Peyer's patch (tissue), 4 donors: ENCODE measurements at regions not wholly inside any gene's neighbourhood (a gene's known extent, or its start where the extent isn't known, plus 50 kb on each side); places are given as distances from the start of the nearest gene placed in this dataset.
A peak's percentile ranks its signal among the peaks of the same experiment; 100 is the strongest.

Source experiments
- DNase-seq, 3 donors: peaks; one replicate each; pipeline ENCODE4 v3.0.0-alpha.2; 2017 to 2019
- H3K27ac ChIP-seq, 4 donors: fragments of 200-600 bp; sonication (generic); one replicate each; pipeline ENCODE4 v1.5.1; 2016 to 2019
- H3K27me3 ChIP-seq, 2 donors: fragments of 200-600 bp; sonication (generic); one replicate each; pipeline ENCODE4 v1.5.1; 2019
- H3K36me3 ChIP-seq, 3 donors: fragments of 200-600 bp; sonication (generic); one replicate each; pipeline ENCODE4 v1.5.1; 2016 to 2019
- H3K4me1 ChIP-seq, 4 donors: fragments of 200-600 bp; sonication (generic); one replicate each; pipeline ENCODE4 v1.5.1; 2016 to 2019
- H3K4me3 ChIP-seq, 4 donors: fragments of 200-600 bp; sonication (generic); 1 replicate in 3 of 4; 2 replicates in 1 of 4; pipeline ENCODE4 v1.5.1; 2016 to 2019; ENCODE audit warnings: mild to moderate bottlenecking in 1 of 4
- H3K9me3 ChIP-seq, 4 donors: fragments of 200-600 bp; sonication (generic); one replicate each; pipeline ENCODE4 v1.5.1; 2016 to 2019; ENCODE audit warnings: mild to moderate bottlenecking in 1 of 4
- CTCF ChIP-seq, 6 experiments: fragments of 450-650 bp in 4 of 6; fragments of 200-600 bp in 2 of 6; sonication (generic) in 1 of 6; IDR thresholded peaks; one replicate each; pipeline ENCODE4 v1.5.1; 2017 to 2019; ENCODE audit warnings: antibody characterized with exemption in 6 of 6, mild to moderate bottlenecking in 3 of 6, moderate library complexity in 1 of 6
- POLR2A ChIP-seq, 2 donors: fragments of 450-650 bp; IDR thresholded peaks; one replicate each; pipeline ENCODE4 v1.5.1; 2017; ENCODE audit warnings: antibody characterized with exemption in 2 of 2, mild to moderate bottlenecking in 2 of 2, moderate library complexity in 2 of 2

GRCh38 chr14:41362139-41362538, 244.5 kb upstream of the LRFN5 start:
- Histone ChIP-seq H3K9me3 (no peaks in the 10 kb centered on the region), H3K27ac (no peak overlapping the region), H3K4me3 (no peak overlapping the region), H3K36me3 (no peaks in the 10 kb centered on the region), H3K4me1 (no peaks in the 10 kb centered on the region), H3K27me3 (no peaks in the 10 kb centered on the region)
- DNase-seq, result no peak
- TF ChIP-seq CTCF (IDR thresholded peaks at IDR 0.05), result no peak
- TF ChIP-seq POLR2A (IDR thresholded peaks at IDR 0.05), result no peak

- Histone ChIP-seq H3K9me3 (no peaks in the 10 kb centered on the region), H3K36me3 (no peaks in the 10 kb centered on the region), H3K27ac (no peak overlapping the region), H3K4me3 (no peak overlapping the region), H3K27me3 (no peaks in the 10 kb centered on the region), H3K4me1 (no peaks in the 10 kb centered on the region)
- no peak for TF ChIP-seq CTCF (IDR thresholded peaks at IDR 0.05)
- no peak for TF ChIP-seq POLR2A (IDR thresholded peaks at IDR 0.05)
- no peak for DNase-seq
Measured at GRCh38 chr14:41360126-41360525, 246.6 kb upstream of the LRFN5 start.

GRCh38 chr14:41355866-41356265, 250.8 kb upstream of the LRFN5 start:
- Histone ChIP-seq H3K4me3 (no peak overlapping the region), H3K36me3 (no peaks in the 10 kb centered on the region), H3K27me3 (no peaks in the 10 kb centered on the region), H3K9me3 (no peaks in the 10 kb centered on the region), H3K4me1 (no peaks in the 10 kb centered on the region), H3K27ac (no peak overlapping the region)
- no peak for DNase-seq
- TF ChIP-seq POLR2A (IDR thresholded peaks at IDR 0.05), result no peak
- TF ChIP-seq CTCF (IDR thresholded peaks at IDR 0.05), result no peak

GRCh38 chr14:41350476-41350875, 256.2 kb upstream of the LRFN5 start:
- H3K36me3 ChIP-seq, result no peaks in the 10 kb centered on the region
- no peak overlapping the region for H3K27ac ChIP-seq
- no peak for TF ChIP-seq POLR2A (IDR thresholded peaks at IDR 0.05)
- no peak for TF ChIP-seq CTCF (IDR thresholded peaks at IDR 0.05)
- peak in 1 of 3 donors; percentile 34 for DNase-seq
- H3K9me3 ChIP-seq, result no peaks in the 10 kb centered on the region
- H3K4me3 ChIP-seq, result no peak overlapping the region
- no peaks in the 10 kb centered on the region for H3K27me3 ChIP-seq
- no peaks in the 10 kb centered on the region for H3K4me1 ChIP-seq

- TF ChIP-seq POLR2A (IDR thresholded peaks at IDR 0.05), result no peak
- no peak for TF ChIP-seq CTCF (IDR thresholded peaks at IDR 0.05)
- DNase-seq, result peak in 2 of 3 donors; percentile 30 to 33
- no peak overlapping the region for H3K4me3 ChIP-seq
- H3K36me3 ChIP-seq, result no peaks in the 10 kb centered on the region
- no peaks in the 10 kb centered on the region for H3K27me3 ChIP-seq
- H3K9me3 ChIP-seq, result no peaks in the 10 kb centered on the region
- H3K27ac ChIP-seq, result no peak overlapping the region
- H3K4me1 ChIP-seq, result no peaks in the 10 kb centered on the region
Measured at GRCh38 chr14:41349289-41349910, 257.3 kb upstream of the LRFN5 start.

- H3K4me1 ChIP-seq, result no peaks in the 10 kb centered on the region
- H3K4me3 ChIP-seq, result no peak overlapping the region
- H3K27ac ChIP-seq, result no peak overlapping the region
- no peak for DNase-seq
- no peaks in the 10 kb centered on the region for H3K27me3 ChIP-seq
- H3K36me3 ChIP-seq, result no peaks in the 10 kb centered on the region
- no peaks in the 10 kb centered on the region for H3K9me3 ChIP-seq
- TF ChIP-seq POLR2A (IDR thresholded peaks at IDR 0.05), result no peak
- no peak for TF ChIP-seq CTCF (IDR thresholded peaks at IDR 0.05)
Measured at GRCh38 chr14:41343857-41344256, 262.8 kb upstream of the LRFN5 start.
